HL-60 (cell line): ENCODE measurements at regions not wholly inside any gene's neighbourhood (a gene's known extent, or its start where the extent isn't known, plus 50 kb on each side); places are given as distances from the start of the nearest gene placed in this dataset.

Experiments used
- CTCF ChIP-seq: IDR thresholded peaks from one replicate; pipeline ENCODE4 v1.5.1; 2011; ENCODE audit warnings: low read length, control low read depth, inconsistent platforms; ENCODE audit not compliant: insufficient read depth
- TF ChIP-seq, protein P1 (sequence below): IDR thresholded peaks from 2 replicates; pipeline ENCODE4 v1.6.1; 2012; ENCODE audit warnings: low read depth; ENCODE audit not compliant: insufficient replicate concordance

- no peak for TF ChIP-seq CTCF
- TF ChIP-seq, protein P1, sequence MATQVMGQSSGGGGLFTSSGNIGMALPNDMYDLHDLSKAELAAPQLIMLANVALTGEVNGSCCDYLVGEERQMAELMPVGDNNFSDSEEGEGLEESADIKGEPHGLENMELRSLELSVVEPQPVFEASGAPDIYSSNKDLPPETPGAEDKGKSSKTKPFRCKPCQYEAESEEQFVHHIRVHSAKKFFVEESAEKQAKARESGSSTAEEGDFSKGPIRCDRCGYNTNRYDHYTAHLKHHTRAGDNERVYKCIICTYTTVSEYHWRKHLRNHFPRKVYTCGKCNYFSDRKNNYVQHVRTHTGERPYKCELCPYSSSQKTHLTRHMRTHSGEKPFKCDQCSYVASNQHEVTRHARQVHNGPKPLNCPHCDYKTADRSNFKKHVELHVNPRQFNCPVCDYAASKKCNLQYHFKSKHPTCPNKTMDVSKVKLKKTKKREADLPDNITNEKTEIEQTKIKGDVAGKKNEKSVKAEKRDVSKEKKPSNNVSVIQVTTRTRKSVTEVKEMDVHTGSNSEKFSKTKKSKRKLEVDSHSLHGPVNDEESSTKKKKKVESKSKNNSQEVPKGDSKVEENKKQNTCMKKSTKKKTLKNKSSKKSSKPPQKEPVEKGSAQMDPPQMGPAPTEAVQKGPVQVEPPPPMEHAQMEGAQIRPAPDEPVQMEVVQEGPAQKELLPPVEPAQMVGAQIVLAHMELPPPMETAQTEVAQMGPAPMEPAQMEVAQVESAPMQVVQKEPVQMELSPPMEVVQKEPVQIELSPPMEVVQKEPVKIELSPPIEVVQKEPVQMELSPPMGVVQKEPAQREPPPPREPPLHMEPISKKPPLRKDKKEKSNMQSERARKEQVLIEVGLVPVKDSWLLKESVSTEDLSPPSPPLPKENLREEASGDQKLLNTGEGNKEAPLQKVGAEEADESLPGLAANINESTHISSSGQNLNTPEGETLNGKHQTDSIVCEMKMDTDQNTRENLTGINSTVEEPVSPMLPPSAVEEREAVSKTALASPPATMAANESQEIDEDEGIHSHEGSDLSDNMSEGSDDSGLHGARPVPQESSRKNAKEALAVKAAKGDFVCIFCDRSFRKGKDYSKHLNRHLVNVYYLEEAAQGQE, result no peak
These were observed 146.7 kb downstream of the ACTL7B start for GRCh38 chr9:108709126-108709525.
